ENCODE measurements at regions not wholly inside any gene's neighbourhood (a gene's known extent, or its start where the extent isn't known, plus 50 kb on each side); places are given as distances from the start of the nearest gene placed in this dataset.
"Not testable (repeated sequence)": the region's sequence is repeated elsewhere in the genome, so short reads cannot be mapped to it uniquely, and the experiment has no call there.

GRCh38 chr5:12133520-12133919 lies 229.3 kb upstream of the CTNND2 start:
- H4K20me1 ChIP-seq (ENCODE audit: low read depth), result no peaks in the 10 kb centered on the region

GRCh38 chr5:12131020-12131419 lies 226.8 kb upstream of the CTNND2 start:
- not testable (repeated sequence) for H3K9me3 ChIP-seq (ENCODE audit: low read depth); H4K20me1 ChIP-seq (ENCODE audit: low read depth); H3K27me3 ChIP-seq; H3K27me3 Mint-ChIP-seq (ENCODE audit: insufficient read depth, low read depth); DNase-seq (ENCODE audit: low spot score); H3K9ac ChIP-seq; H3F3A ChIP-seq (ENCODE audit: low read depth); H3K4me1 ChIP-seq; H3K36me3 ChIP-seq; H3K27ac ChIP-seq; H3K79me2 ChIP-seq (ENCODE audit: low read depth); H3K36me3 Mint-ChIP-seq; H3K4me1 Mint-ChIP-seq; H3K9me3 Mint-ChIP-seq; H3K27ac Mint-ChIP-seq; H3K4me2 ChIP-seq; H3K4me3 ChIP-seq; H3K4me3 Mint-ChIP-seq; H2AFZ ChIP-seq (replicated peaks)

More at GRCh38 chr5:12133520-12133919, 229.3 kb upstream of the CTNND2 start:
- no peak overlapping the region for H3K27ac ChIP-seq
- Mint-ChIP-seq H3K4me3 (no peak overlapping the region), H3K9me3 (no peaks in the 10 kb centered on the region), H3K27ac (no peak overlapping the region), H3K27me3 (ENCODE audit: insufficient read depth, low read depth) (no peaks in the 10 kb centered on the region), H3K4me1 (no peaks in the 10 kb centered on the region), H3K36me3 (no peaks in the 10 kb centered on the region)
- H3F3A ChIP-seq (ENCODE audit: low read depth), result no peaks in the 10 kb centered on the region
- H2AFZ ChIP-seq (replicated peaks), result no peak overlapping the region
- no peaks in the 10 kb centered on the region for H3K36me3 ChIP-seq
- no peaks in the 10 kb centered on the region for H3K4me1 ChIP-seq
- TF ChIP-seq EZH2 (IDR thresholded peaks at IDR 0.05) (no peak), EZH2phosphoT487 (IDR thresholded peaks at IDR 0.05) (no peak)
- TF ChIP-seq, protein P1, sequence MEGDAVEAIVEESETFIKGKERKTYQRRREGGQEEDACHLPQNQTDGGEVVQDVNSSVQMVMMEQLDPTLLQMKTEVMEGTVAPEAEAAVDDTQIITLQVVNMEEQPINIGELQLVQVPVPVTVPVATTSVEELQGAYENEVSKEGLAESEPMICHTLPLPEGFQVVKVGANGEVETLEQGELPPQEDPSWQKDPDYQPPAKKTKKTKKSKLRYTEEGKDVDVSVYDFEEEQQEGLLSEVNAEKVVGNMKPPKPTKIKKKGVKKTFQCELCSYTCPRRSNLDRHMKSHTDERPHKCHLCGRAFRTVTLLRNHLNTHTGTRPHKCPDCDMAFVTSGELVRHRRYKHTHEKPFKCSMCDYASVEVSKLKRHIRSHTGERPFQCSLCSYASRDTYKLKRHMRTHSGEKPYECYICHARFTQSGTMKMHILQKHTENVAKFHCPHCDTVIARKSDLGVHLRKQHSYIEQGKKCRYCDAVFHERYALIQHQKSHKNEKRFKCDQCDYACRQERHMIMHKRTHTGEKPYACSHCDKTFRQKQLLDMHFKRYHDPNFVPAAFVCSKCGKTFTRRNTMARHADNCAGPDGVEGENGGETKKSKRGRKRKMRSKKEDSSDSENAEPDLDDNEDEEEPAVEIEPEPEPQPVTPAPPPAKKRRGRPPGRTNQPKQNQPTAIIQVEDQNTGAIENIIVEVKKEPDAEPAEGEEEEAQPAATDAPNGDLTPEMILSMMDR (IDR thresholded peaks at IDR 0.05), result no peak
- H3K4me2 ChIP-seq, result no peak overlapping the region
- H3K27me3 ChIP-seq, result no peaks in the 10 kb centered on the region
- H3K9me3 ChIP-seq (ENCODE audit: low read depth), result no peaks in the 10 kb centered on the region
- H3K9ac ChIP-seq, result no peak overlapping the region
- H3K79me2 ChIP-seq (ENCODE audit: low read depth), result no peaks in the 10 kb centered on the region
- DNase-seq (ENCODE audit: low spot score), result no peak
- H3K4me3 ChIP-seq, result no peak overlapping the region

DNA sequence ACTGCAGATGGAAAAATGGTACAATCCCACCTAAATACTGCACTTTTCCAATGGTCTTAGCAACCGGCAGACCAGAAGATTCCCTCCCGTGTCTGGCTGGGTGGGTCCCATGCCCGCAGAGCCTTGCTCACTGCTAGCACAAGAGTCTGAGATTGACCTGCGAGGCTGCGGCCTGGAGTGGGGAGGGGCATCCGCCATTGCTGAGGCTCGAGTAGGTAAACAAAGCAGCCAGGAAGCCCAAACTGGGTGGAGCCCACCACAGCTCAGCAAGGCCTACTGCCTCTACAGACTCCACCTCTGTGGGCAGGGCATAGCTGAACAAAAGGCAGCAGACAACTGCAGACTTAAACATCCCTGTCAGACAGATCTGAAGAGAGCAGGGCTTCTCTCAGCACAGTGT lies 221.6 kb upstream of the CTNND2 start:
- Mint-ChIP-seq H3K27ac (no peak overlapping the region), H3K27me3 (ENCODE audit: insufficient read depth, low read depth) (peaks cover 2% of the 10 kb centered on the region), H3K4me3 (no peak overlapping the region), H3K4me1 (no peaks in the 10 kb centered on the region), H3K36me3 (no peaks in the 10 kb centered on the region), H3K9me3 (no peaks in the 10 kb centered on the region)
- no peak overlapping the region for H3K4me3 ChIP-seq
- no peak overlapping the region for H3K9ac ChIP-seq
- no peak for TF ChIP-seq EZH2phosphoT487 (IDR thresholded peaks at IDR 0.05)
- TF ChIP-seq, protein P1 (IDR thresholded peaks at IDR 0.05), result no peak
- TF ChIP-seq EZH2 (IDR thresholded peaks at IDR 0.05), result no peak
- no peak for DNase-seq (ENCODE audit: low spot score)
- no peaks in the 10 kb centered on the region for H4K20me1 ChIP-seq (ENCODE audit: low read depth)
- no peaks in the 10 kb centered on the region for H3K36me3 ChIP-seq
- H3K9me3 ChIP-seq (ENCODE audit: low read depth), result no peaks in the 10 kb centered on the region
- no peaks in the 10 kb centered on the region for H3K79me2 ChIP-seq (ENCODE audit: low read depth)
- no peaks in the 10 kb centered on the region for H3K4me1 ChIP-seq
- no peak overlapping the region for H2AFZ ChIP-seq (replicated peaks)
- H3K4me2 ChIP-seq, result no peak overlapping the region
- no peak overlapping the region for H3K27ac ChIP-seq
- H3K27me3 ChIP-seq, result no peaks in the 10 kb centered on the region
- H3F3A ChIP-seq (ENCODE audit: low read depth), result no peaks in the 10 kb centered on the region

DNA sequence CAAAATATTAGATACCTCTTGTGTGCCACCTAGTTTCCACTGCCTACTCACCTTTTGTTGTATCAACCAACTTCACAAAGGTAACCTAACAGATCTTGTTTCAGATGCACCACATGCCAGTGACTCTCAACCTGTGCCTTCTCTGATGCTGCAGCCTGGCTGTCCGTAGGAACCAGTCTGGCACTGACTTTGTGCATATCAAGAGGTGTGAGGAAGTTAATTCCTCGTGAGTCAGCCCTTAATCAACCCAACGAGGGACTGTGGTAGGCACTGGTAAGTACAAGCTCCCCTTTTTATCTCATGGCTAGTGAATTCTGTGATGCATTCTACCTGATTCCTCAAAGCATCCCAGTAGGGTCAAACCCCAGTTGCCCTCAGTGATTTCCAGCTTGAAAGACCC lies 215.4 kb upstream of the CTNND2 start:
- no peak overlapping the region for H3K4me2 ChIP-seq
- H3K27me3 Mint-ChIP-seq (ENCODE audit: insufficient read depth, low read depth), result no peaks in the 10 kb centered on the region

More for the DNA sequence above, 215.4 kb upstream of the CTNND2 start:
- Mint-ChIP-seq H3K27ac (no peak overlapping the region), H3K36me3 (no peaks in the 10 kb centered on the region), H3K9me3 (no peaks in the 10 kb centered on the region), H3K4me3 (no peak overlapping the region), H3K4me1 (no peaks in the 10 kb centered on the region)
- H3K4me3 ChIP-seq, result no peak overlapping the region
- no peaks in the 10 kb centered on the region for H3K79me2 ChIP-seq (ENCODE audit: low read depth)
- H4K20me1 ChIP-seq (ENCODE audit: low read depth), result no peaks in the 10 kb centered on the region
- no peaks in the 10 kb centered on the region for H3K4me1 ChIP-seq
- H3K36me3 ChIP-seq, result no peaks in the 10 kb centered on the region
- no peak for DNase-seq (ENCODE audit: low spot score)
- no peaks in the 10 kb centered on the region for H3F3A ChIP-seq (ENCODE audit: low read depth)
- no peak overlapping the region for H3K27ac ChIP-seq
- no peaks in the 10 kb centered on the region for H3K9me3 ChIP-seq (ENCODE audit: low read depth)
- H3K27me3 ChIP-seq, result no peaks in the 10 kb centered on the region
- no peak overlapping the region for H2AFZ ChIP-seq (replicated peaks)
- H3K9ac ChIP-seq, result no peak overlapping the region
- TF ChIP-seq, protein P1 (IDR thresholded peaks at IDR 0.05), result no peak
- TF ChIP-seq EZH2 (IDR thresholded peaks at IDR 0.05) (no peak), EZH2phosphoT487 (IDR thresholded peaks at IDR 0.05) (no peak)
